DMS153 treated with DMSO at 0.1 percent for 48 hours (cell line): ENCODE measurements at regions not wholly inside any gene's neighbourhood (a gene's known extent, or its start where the extent isn't known, plus 50 kb on each side); places are given as distances from the start of the nearest gene placed in this dataset.
"Not testable (repeated sequence)": the region's sequence is repeated elsewhere in the genome, so short reads cannot be mapped to it uniquely, and the experiment has no call there.

Experiments used
- DNase-seq: peaks from one replicate; lab custom pipeline; 2025; ENCODE audit not compliant: unreplicated experiment; lab: John Stamatoyannopoulos, UW

DNA sequence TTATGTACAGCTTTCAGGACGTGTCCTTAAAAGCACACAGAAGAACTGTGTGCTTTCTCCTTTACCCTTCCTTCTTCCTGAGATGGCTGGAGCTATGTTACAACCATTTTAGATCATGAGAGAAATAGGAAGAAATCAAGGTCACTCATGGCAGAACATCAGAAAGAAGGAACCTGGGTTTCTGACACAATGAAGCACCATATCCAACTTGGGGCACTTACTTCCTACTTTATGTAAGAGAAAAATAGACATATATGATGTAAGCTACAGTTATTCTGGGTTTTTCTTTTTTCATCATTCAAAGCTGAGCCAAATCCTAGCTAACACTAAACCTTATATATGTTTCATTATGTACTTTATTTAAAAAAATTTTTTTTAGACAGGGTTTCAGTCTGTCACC, 79.5 kb downstream of the FAM161A start:
- DNase-seq: no peak

DNA sequence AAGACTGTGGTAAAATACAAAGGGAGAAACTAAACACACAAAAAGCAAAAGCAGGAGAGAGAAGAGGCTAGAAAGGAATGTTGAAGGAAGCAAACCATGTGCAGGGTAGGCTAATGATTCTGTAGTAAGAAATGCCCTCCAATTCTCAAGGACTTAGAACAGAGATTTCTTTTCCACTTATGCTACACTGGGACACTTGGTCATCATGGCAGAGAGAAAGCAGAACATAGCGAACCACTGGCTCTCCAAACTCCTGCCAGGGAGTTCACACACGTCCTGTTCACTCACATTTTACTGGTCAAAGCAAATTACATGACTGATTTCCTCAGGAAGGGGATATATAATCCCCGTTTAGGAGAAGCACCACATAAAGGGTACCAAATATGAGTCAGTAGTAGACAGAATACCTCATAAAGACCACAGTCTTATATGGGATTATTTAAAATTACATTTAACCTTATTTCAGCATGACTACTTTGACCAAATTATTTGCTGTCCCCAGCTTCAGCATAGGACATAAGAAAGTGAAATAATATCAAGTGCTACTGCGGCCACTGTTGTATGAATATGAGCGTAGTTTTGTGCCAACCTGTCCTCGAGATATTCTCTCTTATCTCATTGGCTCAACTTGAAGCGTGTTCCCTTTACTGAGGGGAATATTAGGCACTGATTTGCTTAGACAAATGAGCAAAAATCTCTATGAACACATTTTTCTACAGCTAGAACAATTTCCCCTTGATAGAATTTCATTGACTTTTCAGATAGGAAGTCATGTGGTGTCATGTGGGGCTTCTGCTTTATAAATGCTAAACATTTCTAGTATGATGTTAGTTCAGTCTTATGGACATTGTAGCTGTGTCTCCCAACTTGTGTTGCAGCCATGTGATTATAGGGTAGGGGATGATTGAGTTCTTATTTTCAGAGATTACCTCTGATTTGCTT, 81.7 kb downstream of the FAM161A start:
- DNase-seq: no peak

DNA sequence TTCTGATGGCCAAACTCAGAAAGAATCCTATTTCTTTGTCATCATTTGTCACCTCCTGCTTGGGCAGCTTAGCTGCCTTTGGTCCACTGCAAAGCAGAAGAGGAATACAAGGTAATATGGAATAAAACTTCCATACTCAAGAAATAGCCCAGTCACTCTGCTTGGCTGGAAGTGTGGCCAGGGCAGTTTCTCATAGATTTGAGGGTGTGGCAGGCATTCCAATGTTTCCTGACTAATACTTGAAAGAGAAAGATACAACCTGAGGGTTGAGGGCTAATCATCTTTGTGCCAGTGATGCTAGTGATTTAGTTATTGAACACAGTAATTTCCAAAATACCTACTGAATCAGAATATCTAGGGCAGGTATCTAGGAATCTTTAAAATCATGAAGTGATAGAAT, 83.1 kb downstream of the FAM161A start:
- DNase-seq: no peak

DNA sequence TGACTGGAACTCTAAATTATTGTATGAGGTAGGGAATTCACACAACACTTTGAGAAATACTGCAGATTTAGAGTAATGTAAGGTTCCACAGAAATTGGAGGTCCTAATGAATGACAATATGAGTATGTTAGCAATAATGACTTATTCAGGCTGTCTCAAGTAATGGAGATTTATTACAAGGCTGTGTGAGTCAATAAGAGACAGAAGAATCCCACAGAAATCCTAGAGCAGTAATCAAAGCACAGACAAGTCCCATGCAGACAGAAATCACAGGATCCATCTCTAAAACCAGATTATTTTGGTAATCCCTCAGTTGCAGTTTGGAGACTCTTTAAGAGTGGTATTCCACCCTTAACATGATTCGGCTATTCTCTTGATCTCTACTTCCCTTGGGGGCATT, 83.6 kb downstream of the FAM161A start:
- no peak for DNase-seq

DNA sequence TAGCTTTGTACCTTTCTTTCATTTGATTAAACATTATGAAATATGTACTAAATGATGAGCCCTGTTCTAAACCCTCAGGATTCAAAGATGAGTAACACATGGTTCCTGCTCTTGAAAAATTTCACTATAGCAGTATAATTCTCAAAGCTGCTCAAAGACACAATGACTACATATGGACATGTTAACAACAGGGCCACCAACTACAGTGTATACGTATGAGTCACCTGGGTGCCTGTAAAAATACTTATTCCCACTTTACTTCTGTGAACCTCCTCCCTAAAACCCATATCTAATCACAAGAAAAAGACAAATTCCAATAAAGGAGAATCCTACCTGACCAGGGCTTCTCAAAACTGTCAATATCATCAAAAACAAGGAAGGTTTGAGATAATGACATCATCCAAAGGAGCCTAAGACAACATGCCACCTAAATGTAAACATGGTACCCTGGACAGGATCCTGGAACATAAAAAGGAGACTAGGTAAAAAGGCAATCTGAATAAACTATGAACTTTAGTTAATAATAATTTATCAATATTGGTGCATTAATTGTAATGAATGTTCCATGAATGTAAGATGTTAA, 84.7 kb downstream of the FAM161A start:
- DNase-seq: no peak

DNA sequence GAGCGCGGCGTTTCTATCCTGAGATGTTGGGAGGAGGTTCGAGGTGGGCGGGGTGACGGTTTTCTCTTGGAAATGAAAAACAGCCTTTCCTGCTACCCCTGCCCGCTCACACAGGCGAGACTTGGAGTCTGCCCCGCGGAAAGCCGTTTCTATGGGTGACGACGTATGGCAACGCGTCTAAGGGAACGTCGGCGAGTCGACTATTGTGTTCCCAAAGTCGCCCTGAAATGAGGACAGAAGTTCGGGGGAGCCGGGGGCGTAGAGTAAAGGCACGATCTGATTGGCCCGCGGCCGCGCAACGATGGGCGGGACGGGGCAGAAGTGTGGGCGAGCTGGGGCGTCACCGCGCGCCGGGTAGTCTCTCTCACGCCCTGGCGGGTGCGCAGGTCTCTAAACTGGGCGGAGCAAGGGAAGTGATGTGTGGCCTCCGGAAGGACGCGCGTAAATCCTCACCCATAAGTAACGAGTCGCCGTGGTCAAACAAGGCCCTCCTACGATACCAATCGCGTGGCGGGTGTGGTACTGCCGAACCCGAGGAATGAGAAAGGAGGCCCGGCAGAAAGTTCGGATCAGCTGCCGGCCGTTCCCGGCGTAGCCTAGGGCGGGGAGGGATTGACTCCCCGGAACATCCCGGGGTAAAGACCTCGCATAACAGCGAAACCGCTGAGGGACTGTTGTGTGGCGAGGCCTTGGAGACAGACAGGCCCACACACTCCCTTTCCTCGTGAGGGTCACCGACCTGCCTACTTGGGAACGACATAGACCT, 89.6 kb downstream of the FAM161A start:
- DNase-seq: peak; percentile 97

DNA sequence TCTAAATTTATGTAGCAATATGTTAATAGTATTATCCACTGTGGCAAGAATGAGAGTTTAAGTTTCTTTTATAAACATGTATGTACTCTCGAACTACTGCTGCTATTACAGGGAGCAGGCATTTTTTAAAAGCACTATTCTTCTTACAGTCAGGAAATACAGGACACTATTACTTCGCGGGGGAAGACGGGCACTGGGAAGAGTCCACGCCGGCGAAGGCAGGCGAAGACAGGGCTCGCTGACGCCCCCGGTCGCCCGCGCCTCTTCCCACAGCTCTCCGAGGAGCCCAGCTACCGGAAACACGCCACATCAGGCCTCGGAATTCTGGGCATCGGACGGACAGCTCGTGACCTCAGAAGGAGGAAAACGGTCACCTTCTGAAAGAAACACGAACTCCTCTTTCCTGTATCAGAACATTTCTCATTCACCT, 90.2 kb downstream of the FAM161A start:
- peak; percentile 87 for DNase-seq

DNA sequence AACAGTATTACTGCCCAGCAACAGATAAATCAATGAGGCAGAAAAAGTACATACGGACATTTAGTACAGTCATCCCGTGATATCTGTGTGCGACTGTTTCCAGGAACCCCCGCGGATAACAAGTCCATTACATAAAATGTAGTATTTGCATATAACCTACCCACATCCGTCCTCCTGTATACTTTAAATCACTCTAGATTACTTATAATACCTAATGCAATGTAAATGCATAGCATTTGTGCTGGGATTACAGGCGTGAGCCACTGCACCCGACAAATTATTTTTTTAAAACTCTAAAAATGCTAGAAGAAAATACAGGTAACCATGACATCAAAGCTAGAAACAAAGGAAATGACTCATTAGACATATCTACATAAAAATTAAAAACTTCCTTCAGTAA, 91.6 kb downstream of the FAM161A start:
- DNase-seq: no peak

DNA sequence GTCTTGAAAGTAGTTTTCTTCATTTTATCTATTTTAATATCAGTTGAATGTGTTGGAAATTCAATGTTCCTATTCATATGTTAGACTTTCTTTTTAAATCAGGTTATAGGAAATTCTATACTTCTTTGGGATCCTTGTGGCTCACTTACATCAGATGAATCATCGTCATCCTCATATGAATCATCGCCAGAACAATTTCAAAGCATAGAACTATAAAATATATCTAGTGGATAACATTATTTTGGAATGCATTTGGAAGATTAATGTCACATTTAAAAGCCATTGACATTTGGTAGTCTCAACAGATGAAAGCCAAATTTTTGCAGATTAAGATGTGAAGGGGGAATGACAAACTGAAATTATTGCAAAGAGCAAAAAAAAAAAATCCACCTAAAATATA, 94.1 kb downstream of the FAM161A start:
- DNase-seq: no peak

DNA sequence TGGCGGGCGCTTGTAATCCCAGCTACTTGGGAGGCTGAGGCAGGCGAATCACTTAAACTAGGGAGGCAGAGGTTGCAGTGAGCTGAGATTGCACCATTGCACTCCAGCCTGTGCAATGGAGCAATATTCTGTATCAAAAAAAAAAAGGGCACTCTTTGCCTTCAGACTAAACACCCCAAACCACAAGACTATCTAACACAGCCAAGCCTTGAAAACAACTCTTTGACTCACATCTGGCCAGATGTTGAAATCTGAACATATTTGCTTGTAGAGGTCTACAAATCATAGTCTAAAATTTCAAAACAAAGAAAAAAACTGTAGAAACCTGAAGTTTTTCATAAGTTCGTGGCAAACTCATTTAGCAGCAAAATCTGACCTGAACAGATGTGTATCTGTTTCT, 94.9 kb downstream of the FAM161A start:
- no peak for DNase-seq

DNA sequence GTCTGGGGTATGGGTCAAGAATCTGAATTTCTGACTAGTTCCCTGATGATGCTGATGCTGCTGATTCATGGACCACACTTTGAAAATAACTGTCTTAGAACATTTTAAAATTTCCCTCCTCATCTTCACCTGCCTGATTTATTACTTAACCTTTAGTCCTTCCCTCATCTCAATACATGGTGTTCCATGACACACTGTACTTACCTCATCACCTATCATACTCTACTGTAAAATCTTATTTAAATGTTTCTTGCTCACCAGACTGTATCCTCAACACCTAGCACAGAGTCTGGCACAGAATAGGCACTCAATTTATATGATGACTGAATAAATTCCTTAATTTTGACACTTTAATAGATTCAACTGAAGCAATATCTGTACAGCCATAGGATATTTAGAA, 95.7 kb downstream of the FAM161A start:
- no peak for DNase-seq

DNA sequence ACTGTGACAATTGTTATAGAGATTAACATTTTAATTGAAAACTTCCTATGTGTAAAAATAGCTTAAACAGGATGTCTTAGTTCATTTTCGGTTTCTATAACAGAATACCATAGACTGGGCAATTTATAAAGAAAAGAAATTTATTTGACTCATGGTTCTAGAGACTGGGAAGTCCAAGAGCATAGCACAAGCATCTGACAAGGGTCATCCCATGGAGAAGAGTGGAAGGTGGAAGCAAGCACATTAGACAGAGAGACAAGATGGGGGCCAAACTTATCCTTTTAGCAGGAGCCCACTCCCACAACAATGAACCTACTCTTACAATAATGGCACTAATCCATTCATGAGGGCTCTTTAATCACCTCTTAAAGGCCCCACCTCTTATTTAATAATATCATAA, 100.3 kb downstream of the FAM161A start:
- DNase-seq: no peak

DNA sequence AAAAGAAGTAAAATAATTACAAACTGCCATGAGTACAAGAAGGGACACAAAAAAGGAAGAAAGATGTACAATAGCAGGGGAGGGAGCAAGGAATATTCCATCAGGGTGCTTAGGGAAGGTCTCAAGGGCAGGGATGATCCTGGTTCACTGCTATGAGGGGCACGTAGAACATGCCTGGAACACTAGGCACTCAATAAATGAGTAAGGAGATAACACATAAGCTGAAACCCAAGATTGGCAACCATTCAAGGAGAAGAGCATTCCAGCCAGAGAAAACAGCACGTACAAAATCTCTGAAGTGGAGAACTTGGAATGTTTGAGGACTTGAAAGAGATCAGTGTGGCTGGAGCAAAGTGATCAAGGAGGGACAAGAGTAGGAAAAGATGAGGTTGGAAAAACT, 103.2 kb downstream of the FAM161A start:
- no peak for DNase-seq

DNA sequence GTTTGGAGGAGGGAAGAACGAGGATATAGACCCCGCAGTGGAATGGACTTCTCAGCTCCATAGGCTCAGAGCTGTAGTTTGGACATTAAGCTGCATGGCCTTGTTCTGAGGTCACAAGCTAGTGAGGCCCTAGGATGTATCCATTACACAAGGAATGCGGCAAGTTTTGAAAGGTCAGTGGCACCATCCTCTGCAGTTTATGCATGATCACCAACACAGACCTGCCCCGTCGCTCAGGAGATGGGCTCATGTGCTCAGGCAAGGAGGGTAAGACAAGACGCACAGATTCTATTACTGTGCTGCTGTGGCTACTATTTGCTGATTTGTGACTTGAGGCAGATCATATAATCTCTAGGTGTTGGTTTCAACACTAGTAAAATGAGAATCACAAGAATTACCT, 110.9 kb downstream of the FAM161A start:
- no peak for DNase-seq

DNA sequence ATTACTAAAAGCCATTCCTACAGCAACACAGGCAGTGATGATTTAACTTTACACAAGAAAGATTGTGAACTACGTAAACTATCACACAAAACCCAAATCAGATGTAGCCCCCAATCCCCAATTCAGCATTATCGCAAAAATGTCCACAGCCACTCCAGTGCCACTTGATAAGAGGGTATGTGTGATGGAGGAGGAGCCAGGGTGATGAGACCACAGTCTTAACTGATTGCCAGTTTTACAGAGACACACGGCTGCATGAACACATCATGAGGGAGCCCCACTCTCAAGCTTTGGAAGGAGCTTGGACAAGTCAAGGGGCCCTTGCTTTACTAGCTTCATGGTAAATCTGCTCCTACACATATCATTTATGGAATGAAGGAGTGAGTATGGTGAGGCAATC, 116.0 kb downstream of the FAM161A start:
- DNase-seq: no peak

DNA sequence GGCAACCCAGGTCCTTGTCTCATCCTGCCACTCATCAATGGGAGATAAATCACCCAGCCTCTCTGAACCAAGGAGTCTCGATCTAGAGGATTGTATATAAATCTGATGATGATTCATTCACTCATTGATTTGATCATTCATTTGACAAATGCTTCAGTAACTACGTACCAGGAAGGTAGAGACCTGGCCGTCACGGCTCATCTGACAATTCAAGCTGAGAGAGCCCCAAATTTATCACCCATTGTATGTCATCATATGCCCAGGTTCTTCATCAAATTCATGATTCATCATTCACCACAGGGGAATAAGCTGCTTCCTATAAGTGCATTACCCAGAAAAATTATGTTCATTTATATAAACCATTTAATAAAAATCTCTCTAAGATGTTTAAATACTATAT, 116.9 kb downstream of the FAM161A start:
- DNase-seq: no peak

DNA sequence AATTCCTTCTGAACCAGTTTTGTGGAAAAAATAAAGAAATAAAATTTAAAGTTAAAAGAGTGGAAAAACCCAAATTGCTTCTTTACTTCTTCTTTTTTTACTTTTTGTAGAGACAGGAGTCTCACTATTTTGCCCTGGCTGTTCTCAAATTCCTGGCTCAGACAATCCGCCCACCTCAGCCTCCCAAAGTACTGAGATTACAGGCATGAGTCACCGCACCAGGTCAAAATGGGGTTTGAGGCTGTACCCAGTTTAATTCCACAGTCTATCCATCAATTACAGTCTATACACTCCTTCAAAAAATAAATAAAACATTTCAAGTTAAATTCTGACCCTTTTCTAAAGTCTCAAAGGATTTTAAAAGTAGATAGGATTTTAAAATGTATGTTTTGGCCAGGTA, 120.3 kb downstream of the FAM161A start:
- no peak for DNase-seq

DNA sequence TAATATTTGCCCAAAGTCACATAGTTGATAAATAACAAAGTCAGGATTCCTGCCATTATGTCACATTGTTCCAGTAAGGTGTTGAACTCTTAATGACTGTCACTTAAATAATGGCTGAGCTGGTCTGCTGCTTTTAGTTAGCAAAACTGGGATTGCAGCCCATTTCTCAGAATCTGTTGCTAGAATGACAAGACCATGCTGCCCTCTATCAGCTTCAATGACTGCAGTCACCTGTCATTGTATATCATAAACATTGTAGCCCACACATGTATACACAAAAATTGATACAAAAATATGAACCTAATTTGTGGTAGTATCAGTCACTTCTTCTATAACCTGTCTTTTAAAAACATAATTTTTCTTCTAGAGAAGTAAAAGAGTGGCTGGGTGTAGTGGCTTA, 121.1 kb downstream of the FAM161A start:
- no peak for DNase-seq

DNA sequence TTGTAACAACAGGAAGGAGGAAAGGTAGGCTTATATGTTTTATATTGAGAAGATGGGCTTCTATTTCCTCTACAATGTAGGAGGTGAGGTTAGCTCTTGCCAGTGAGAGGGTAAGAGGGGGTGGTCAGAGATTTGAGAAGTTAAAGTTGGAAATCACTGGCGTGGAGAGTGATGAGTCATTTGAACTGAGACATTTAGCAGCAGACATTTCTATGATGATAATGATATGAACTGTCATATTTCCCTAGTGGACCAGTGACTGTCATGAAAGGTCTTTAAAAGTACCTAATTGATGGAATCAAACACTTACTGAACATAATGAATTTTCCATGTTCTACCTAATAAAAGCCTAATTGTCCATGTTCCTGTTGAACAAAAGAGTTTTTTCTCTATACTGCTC, 126.1 kb downstream of the FAM161A start:
- DNase-seq: no peak

DNA sequence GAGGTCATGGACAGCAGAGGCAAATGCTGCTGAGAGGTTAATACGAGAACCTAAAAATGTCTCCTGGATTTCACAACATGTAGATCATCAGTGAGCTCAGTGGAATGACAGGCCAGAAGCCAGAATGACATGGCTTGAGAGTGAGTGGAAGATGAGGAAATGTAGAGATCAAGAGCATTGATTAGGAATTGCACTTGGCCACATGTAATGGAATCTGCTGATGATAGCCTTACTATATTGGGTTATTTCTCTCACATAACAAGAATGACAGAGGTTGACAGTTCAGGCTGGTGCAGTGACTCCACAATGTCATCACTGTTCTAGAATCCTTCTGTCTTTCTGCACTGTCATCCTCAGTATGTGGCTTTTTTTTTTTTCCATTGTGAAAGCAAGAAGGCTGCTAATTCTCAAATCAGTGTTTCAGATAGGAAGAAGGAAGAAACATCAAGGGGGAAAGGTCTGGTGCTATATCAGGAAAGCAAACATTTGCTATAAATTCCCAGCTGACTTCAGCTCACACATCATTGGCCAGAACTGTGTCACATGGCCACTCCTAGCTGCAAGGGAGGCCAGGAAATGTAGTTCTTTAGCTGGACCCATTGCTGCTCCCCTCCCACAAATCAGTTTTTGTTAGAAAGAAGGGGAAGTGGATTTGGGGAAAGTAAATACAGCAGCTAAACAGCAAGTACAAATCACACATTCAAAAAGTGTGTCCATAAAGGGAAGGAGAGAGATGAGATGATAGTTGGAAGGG, 127.2 kb downstream of the FAM161A start:
- DNase-seq: no peak

DNA sequence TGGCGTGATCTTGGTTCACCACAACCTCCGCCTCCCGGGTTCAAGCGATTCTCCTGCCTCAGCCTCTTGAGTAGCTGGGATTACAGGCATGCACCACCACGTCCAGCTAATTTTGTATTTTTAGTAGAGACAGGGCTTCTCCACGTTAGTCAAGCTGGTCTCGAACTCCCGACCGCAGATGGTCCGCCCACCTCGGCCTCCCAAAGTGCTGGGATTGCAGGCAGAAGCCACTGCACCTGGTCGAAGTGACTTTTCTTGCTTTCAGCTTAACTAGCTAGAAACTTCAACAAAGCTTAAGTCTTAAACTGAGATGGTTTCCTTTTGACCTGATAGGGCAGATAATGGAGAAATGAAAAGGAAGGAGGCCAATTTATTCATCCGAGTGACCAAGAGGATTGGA, 130.5 kb downstream of the FAM161A start:
- not testable (repeated sequence) for DNase-seq
